ENCODE measurements at regions not wholly inside any gene's neighbourhood (a gene's known extent, or its start where the extent isn't known, plus 50 kb on each side); places are given as distances from the start of the nearest gene placed in this dataset.
"Not testable (repeated sequence)": the region's sequence is repeated elsewhere in the genome, so short reads cannot be mapped to it uniquely, and the experiment has no call there.

GRCh38 chr4:9704551-9705332 lies 76.7 kb upstream of the DRD5 start:
- peak; percentile 15 for DNase-seq

- DNase-seq, result peak; percentile 39
These were observed 74.2 kb upstream of the DRD5 start for GRCh38 chr4:9707281-9707680.

- DNase-seq, result not testable (repeated sequence)
These were observed 73.5 kb upstream of the DRD5 start for GRCh38 chr4:9707936-9708335.

GRCh38 chr4:9709724-9710123 lies 71.7 kb upstream of the DRD5 start:
- DNase-seq, result no peak

GRCh38 chr4:9715271-9715670 lies 66.2 kb upstream of the DRD5 start:
- not testable (repeated sequence) for DNase-seq

GRCh38 chr4:9716093-9716492 lies 65.3 kb upstream of the DRD5 start:
- DNase-seq, result no peak

GRCh38 chr4:9718246-9718939 lies 63.0 kb upstream of the DRD5 start:
- not testable (repeated sequence) for DNase-seq

GRCh38 chr4:9722131-9722530 lies 59.3 kb upstream of the DRD5 start:
- DNase-seq, result not testable (repeated sequence)
